Activated B cell treated with CpG ODN at 0.5 μM for 24 hours (primary cell): ENCODE measurements at regions not wholly inside any gene's neighbourhood (a gene's known extent, or its start where the extent isn't known, plus 50 kb on each side); places are given as distances from the start of the nearest gene placed in this dataset.

Source experiments
- ATAC-seq: fragments of 200-7000 bp; cut with Tn5 transposase; one replicate; pipeline ENCODE4 v1.10.0; 2021; ENCODE audit warnings: low read depth, mild to moderate bottlenecking, moderate library complexity
- CTCF ChIA-PET: fragments of 350-600 bp; sonication (Branson Sonifier 250); formaldehyde crosslinking; loops from one replicate; lab custom pipeline; 2021; ENCODE audit warnings: antibody characterized with exemption; lab: Charles Lee
- POLR2A ChIA-PET: fragments of 350-600 bp; sonication (Branson Sonifier 250); formaldehyde crosslinking; loops from one replicate; lab custom pipeline; 2021; ENCODE audit warnings: antibody characterized with exemption; lab: Charles Lee
- DNase-seq: peaks from one replicate; pipeline ENCODE4 v3.0.0; 2022
- H3K27ac Mint-ChIP-seq: one replicate; pipeline ENCODE4 v1.8.0; 2020; ENCODE audit warnings: mixed read lengths
- H3K27me3 Mint-ChIP-seq: one replicate; pipeline ENCODE4 v1.8.0; 2021; ENCODE audit warnings: mixed read lengths
- H3K36me3 Mint-ChIP-seq: one replicate; pipeline ENCODE4 v1.8.0; 2021; ENCODE audit warnings: low read depth, mixed read lengths
- H3K4me1 Mint-ChIP-seq: one replicate; pipeline ENCODE4 v1.8.0; 2021; ENCODE audit warnings: mixed read lengths
- H3K4me3 Mint-ChIP-seq: one replicate; pipeline ENCODE4 v1.8.0; 2020; ENCODE audit warnings: mild to moderate bottlenecking, mixed read lengths
- H3K9me3 Mint-ChIP-seq: one replicate; pipeline ENCODE4 v1.8.0; 2020; ENCODE audit warnings: mixed read lengths
- intact Hi-C: fragments of 100-400 bp; cut with micrococcal nuclease; formaldehyde crosslinking; loops from one replicate; pipeline ENCODE4 v1.15.1; 2024
- TF ChIP-seq, protein P1 (sequence below): fragments of 200-600 bp; IDR thresholded peaks from one replicate; pipeline ENCODE4 v1.8.0; 2022; ENCODE audit warnings: antibody characterized with exemption, mild to moderate bottlenecking

DNA sequence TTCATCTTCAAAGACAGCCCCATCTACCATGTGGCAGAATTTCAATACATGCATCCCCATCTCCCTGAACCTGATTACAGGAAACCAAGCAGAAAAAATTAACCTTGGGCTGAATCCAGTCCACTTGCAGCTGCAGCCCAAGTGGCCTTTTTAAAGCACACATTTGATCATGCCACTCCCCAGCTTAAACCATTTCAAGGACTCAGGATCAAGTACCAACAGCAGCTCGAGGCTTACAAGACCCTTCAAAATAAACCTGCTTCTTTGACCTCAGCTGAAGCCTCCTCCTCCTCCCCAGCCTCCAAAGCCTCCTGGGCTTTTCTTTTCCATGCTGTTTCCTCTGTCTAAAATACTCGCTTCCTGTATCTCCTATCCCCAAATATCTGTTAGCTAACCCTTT, 50.7 kb upstream of the KIT start:
- no peaks in the 10 kb centered on the region for H3K4me1 Mint-ChIP-seq
- DNase-seq (no peak), ATAC-seq (no peak)
- intact Hi-C loops = no loop called here
- TF ChIP-seq, protein P1, sequence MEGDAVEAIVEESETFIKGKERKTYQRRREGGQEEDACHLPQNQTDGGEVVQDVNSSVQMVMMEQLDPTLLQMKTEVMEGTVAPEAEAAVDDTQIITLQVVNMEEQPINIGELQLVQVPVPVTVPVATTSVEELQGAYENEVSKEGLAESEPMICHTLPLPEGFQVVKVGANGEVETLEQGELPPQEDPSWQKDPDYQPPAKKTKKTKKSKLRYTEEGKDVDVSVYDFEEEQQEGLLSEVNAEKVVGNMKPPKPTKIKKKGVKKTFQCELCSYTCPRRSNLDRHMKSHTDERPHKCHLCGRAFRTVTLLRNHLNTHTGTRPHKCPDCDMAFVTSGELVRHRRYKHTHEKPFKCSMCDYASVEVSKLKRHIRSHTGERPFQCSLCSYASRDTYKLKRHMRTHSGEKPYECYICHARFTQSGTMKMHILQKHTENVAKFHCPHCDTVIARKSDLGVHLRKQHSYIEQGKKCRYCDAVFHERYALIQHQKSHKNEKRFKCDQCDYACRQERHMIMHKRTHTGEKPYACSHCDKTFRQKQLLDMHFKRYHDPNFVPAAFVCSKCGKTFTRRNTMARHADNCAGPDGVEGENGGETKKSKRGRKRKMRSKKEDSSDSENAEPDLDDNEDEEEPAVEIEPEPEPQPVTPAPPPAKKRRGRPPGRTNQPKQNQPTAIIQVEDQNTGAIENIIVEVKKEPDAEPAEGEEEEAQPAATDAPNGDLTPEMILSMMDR = no peak
- POLR2A ChIA-PET = no interaction called here
- H3K27ac Mint-ChIP-seq = no peak overlapping the region
- peaks cover 2% of the 10 kb centered on the region for H3K27me3 Mint-ChIP-seq
- CTCF ChIA-PET = no interaction called here
- no peak overlapping the region for H3K4me3 Mint-ChIP-seq
- H3K9me3 Mint-ChIP-seq = no peaks in the 10 kb centered on the region
- H3K36me3 Mint-ChIP-seq = no peaks in the 10 kb centered on the region

DNA sequence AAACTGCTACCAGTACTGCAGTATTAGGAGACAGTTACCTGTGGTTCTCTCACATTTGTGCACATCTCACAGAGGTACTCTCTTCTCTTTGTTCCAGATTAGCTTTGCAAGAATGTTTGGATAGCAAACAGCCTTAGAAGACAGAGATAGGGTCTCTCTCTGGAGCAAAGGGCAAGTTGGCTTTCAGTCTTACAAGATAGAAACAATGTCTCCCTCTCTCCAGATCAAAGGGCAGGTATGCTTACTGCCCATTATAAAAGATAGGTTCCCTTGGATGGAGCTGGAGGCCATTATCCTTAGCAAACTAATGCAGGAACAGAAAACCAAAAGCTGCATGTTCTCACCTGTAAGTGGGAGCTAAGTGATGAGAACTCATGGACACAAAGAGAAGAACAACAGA, 50.2 kb upstream of the KIT start:
- ChIA-PET CTCF (no interaction called here), POLR2A (no interaction called here)
- no peak overlapping the region for H3K4me3 Mint-ChIP-seq
- H3K9me3 Mint-ChIP-seq = no peaks in the 10 kb centered on the region
- intact Hi-C loops = no loop called here
- no peaks in the 10 kb centered on the region for H3K36me3 Mint-ChIP-seq
- H3K4me1 Mint-ChIP-seq = no peaks in the 10 kb centered on the region
- no peak overlapping the region for H3K27ac Mint-ChIP-seq
- TF ChIP-seq, protein P1 = no peak
- no peak for ATAC-seq
- peaks cover 2% of the 10 kb centered on the region for H3K27me3 Mint-ChIP-seq
- DNase-seq = no peak
